ES-I3 (cell line): ENCODE measurements at regions not wholly inside any gene's neighbourhood (a gene's known extent, or its start where the extent isn't known, plus 50 kb on each side); places are given as distances from the start of the nearest gene placed in this dataset.

ENCODE experiments used
- H3K36me3 ChIP-seq: 2 replicates; pipeline ENCODE4 v1.6.1; 2013; ENCODE audit warnings: mild to moderate bottlenecking, low read length, control low read depth, moderate library complexity; ENCODE audit not compliant: insufficient read depth
- H3K4me1 ChIP-seq: 2 replicates; pipeline ENCODE4 v1.6.1; 2013; ENCODE audit warnings: mild to moderate bottlenecking, control low read depth, low read length; ENCODE audit not compliant: insufficient read depth
- H3K9ac ChIP-seq: 2 replicates; pipeline ENCODE4 v1.6.1; 2013; ENCODE audit warnings: low read depth, mild to moderate bottlenecking, low read length, moderate library complexity
- H3K9me3 ChIP-seq: 2 replicates; pipeline ENCODE4 v1.6.1; 2013; ENCODE audit warnings: mild to moderate bottlenecking, low read length, moderate library complexity; ENCODE audit not compliant: control insufficient read depth, insufficient read depth

DNA sequence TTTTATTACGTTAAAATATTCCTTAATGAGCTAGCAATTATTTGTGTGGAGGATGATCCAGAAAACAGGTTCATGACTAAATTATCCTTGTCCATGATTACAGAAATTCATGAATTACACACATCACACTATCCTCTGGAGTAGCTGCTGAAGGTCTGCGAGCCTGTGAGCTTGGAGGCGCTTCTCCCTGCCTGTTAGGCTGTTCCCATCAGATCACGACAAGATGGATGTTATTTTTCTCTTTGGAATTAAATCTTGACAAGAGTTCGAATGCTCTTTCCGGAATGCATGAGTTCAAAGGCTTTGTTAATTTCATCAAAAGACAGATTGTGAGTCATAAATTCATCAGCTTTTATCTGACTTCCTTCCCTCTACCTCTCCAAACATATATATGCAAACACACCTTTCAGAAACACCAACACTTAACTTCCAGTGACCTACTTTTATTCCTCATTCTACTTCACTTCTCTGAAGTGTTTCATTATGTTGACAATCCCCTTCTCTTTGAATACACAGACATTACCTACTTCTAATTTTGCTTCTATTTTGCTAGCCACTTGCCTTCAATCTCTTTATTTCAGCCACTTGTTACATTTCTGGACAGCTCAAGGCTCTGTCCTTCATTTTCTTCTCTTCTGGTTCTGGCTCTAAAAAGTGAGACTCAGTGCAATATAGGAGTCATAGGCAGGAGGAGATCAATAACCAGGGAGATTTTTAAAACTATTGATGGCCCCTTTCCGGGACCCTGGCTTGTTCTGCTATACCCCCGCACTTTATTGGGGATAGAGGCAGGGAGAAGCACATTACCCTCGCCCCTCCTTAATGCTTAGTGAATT is 274.6 kb downstream of the BTG1 start:
- H3K9me3 ChIP-seq = no peaks in the 10 kb centered on the region; the same call in 1 of the 2 replicates
- H3K9ac ChIP-seq = no peak overlapping the region
- H3K4me1 ChIP-seq = peaks cover 4% of the 10 kb centered on the region; the same call in 1 of the 2 replicates
- no peaks in the 10 kb centered on the region for H3K36me3 ChIP-seq

DNA sequence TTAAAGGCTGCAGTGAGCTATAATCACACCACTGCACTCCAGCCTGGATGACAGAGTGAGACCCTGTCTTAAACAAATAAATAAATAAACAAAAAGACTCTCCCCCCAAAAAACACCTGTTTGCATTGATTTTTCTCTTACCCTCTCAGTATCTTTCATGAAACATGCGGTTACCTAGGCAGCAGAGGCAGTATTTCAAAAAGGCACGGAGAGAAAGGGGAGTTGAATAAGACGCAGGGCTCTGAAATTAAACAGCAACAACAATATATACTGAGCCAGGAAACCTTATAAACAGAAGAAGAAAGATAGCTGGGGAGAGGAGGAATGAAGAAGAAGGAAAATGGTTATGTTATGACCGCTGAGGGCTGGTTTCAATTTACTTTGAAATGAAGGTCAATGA is 277.6 kb downstream of the BTG1 start:
- Histone ChIP-seq H3K9me3 (no peaks in the 10 kb centered on the region; the same call in 1 of the 2 replicates), H3K4me1 (peaks cover 4% of the 10 kb centered on the region; the same call in 1 of the 2 replicates), H3K36me3 (no peaks in the 10 kb centered on the region), H3K9ac (no peak overlapping the region)

DNA sequence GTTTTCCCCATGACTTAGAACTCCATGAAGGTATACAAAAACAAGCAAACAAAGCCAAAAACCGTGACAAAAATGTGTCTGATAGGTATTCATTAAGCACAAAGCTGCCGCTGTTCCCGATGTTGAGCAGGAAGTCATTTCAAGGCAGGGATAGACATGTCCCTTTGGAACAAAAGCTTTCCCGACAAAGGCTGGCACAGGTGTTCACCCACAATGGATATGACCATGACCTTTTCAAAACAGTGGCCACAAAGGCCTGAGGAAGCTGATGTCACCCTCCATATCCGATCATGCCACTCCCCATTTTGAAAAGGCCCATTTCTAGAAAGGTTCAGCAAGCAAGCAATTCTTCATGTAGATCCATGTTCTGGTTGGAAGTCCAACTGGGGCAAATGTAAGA is 279.1 kb downstream of the BTG1 start:
- no peak overlapping the region for H3K9ac ChIP-seq
- H3K36me3 ChIP-seq = no peaks in the 10 kb centered on the region
- H3K9me3 ChIP-seq = no peaks in the 10 kb centered on the region
- peaks cover 4% of the 10 kb centered on the region; the same call in 1 of the 2 replicates for H3K4me1 ChIP-seq

DNA sequence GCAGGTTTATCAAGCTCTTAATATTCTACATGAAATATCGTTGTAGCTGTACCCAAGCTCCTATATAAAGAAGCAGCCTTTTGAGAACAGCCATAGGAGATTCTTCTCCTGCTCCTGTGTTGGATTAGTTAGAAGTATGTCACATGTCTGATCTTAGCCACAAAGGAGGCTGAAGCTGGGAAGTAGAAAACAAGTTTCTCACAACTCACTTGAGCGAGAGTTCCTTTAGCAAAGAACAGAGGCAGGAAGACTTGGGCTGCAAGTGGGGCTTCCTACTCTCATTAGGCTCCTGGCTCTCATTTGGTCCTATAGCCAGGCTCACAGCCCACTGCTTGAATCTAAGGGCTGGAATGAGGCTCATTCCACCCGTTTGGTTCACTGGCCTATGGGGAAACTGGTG is 281.9 kb downstream of the BTG1 start:
- no peaks in the 10 kb centered on the region for H3K4me1 ChIP-seq
- H3K9ac ChIP-seq = no peak overlapping the region
- no peaks in the 10 kb centered on the region for H3K36me3 ChIP-seq
- no peaks in the 10 kb centered on the region for H3K9me3 ChIP-seq

DNA sequence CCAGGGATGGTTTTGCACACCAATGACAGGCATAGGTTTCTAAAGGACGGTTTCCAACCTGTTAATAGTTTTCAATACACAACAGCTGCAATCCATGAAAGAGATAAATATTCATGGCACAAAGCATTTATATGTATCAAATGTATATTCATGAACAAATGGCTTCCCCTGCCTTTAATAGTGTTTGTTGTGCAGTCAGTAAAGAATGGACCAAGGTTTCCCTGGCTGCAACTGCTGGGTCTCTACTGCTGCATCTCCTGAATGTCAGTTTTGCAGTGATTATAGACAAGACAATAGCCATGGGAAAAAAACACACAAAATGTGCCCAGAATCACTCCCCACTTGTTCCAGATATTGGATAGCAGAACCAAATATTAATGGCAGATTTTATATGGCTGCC is 284.1 kb downstream of the BTG1 start:
- Histone ChIP-seq H3K9ac (no peak overlapping the region), H3K4me1 (no peaks in the 10 kb centered on the region), H3K9me3 (no peaks in the 10 kb centered on the region), H3K36me3 (no peaks in the 10 kb centered on the region)

DNA sequence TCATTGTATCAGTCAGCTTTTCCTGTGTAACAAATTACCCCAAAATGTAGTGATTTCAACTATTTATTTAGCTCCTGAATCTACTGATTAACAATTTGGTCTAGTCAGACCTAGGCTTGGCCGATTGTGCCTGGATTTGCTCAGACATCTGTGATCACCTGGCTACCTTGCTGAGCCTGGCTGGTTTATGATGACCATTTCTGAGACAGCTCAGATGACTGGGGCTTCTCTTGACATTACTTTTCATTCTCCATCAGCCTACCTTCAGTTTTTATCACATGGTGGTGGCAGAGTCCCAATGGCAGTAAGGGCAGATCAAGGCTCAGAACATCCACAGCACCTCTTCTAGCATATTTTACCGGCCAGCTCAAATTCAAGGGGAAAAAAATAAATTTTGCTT is 286.3 kb downstream of the BTG1 start:
- H3K36me3 ChIP-seq = no peaks in the 10 kb centered on the region
- H3K4me1 ChIP-seq = no peaks in the 10 kb centered on the region
- no peaks in the 10 kb centered on the region for H3K9me3 ChIP-seq
- no peak overlapping the region for H3K9ac ChIP-seq

DNA sequence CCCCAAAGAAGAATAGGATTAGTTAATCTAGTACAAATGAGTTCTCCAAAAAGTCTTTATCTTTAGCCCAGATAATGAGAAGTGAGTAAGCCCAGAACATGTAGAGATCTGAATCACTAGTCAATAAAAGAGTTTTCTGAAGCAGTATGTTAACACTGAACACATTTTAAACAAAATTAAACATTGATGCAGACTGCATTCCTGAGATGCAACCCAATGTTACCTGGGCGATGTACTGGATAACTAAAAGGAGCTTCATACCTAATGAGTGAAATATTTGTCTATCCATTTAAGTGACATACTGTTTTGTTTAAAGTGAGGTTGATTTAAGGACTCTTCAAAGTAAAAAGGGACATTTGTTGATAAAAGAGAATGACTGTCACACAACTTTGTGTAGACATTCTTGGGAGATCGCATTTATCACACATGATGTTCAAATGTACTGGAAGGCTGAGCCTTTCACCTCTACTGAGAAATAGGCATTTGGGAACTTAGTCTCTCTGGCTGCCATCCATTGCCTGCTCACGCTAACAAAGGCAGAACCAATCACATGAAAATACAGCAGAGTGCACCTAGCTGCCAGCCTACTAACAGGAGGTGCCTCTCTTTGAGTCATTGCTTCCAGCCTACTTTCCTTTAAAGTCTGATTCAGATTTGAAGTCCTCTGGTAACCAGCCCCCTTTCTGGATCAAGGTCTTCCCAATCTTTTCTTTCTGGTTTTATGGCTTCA is 287.7 kb downstream of the BTG1 start:
- H3K9me3 ChIP-seq = no peaks in the 10 kb centered on the region
- no peaks in the 10 kb centered on the region for H3K36me3 ChIP-seq
- H3K4me1 ChIP-seq = no peaks in the 10 kb centered on the region
- H3K9ac ChIP-seq = no peak overlapping the region

DNA sequence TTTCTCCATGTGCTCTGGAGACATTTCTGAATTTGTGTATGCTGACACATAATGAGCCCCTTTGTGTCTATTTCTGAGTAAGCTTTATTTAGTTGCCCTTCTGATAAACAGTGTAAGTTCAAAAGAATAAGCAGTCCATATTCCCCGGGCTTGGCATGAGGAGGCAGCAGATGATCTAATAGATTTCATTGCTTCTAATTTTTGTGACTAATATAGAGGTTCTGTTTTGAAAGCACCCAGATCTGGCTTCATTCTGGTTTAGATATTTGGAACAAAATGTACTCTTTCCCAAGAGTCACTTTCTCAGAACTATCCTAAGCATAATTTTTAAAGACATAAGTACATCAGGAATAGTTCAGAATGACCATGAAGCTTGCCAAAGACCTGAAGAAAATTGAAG is 290.9 kb downstream of the BTG1 start:
- no peaks in the 10 kb centered on the region for H3K9me3 ChIP-seq
- no peaks in the 10 kb centered on the region for H3K36me3 ChIP-seq
- H3K4me1 ChIP-seq = no peaks in the 10 kb centered on the region
- no peak overlapping the region for H3K9ac ChIP-seq

DNA sequence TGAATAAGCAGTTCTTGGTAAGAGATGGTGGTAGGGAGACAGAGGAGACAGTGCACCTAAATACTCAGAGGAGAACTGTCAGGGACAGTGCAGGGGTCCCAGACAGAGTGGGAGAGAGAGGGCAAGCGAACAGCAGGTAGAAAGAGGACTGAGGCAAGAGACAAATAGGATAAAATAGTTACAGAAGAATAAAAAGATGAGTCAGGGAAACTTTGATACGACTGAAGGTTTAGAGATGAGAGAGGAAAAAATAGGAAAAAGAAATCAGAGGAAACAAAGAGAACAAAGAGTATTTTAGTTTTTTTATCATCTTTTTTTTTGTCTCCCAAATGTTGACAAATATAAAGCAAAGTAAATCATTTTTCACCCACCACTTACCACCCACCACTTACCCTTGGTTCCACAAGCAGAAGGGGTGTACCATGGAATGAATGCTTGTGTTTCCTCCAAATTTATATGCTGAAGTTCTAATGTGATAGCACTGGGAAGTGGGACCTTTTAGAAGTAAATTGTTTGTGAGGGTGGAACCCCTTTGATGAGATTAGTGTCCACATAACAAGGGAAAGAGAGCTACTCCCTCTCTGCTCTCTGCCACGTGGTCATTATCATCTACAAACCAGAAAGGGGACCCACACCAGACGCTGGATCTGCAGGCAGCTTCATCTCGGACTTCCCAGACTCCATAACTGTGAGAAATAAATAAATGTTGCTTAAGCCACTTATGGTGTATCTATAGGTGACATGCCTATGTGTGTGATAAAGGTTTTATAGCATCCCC is 292.1 kb downstream of the BTG1 start:
- Histone ChIP-seq H3K9me3 (no peaks in the 10 kb centered on the region), H3K4me1 (no peaks in the 10 kb centered on the region), H3K36me3 (no peaks in the 10 kb centered on the region), H3K9ac (no peak overlapping the region)

DNA sequence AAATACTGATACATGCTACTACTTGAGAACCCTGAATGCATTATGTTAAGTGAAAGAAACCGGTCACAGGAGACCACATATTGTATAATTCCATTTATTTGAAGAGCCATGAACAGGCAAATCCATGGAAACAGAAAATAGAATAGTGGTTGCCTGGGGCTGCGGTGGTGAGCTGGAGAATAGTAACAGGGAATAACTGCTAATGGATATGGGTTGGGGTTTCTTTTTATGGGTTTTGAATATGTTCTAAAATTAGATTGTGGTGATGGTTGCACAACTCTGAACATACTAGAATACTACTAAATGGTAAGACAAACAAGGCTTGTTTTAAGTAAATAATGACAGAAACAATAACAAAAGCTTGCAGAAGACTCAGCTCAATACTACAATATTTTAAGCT is 293.0 kb downstream of the BTG1 start:
- Histone ChIP-seq H3K4me1 (no peaks in the 10 kb centered on the region), H3K36me3 (no peaks in the 10 kb centered on the region), H3K9ac (no peak overlapping the region), H3K9me3 (no peaks in the 10 kb centered on the region)

DNA sequence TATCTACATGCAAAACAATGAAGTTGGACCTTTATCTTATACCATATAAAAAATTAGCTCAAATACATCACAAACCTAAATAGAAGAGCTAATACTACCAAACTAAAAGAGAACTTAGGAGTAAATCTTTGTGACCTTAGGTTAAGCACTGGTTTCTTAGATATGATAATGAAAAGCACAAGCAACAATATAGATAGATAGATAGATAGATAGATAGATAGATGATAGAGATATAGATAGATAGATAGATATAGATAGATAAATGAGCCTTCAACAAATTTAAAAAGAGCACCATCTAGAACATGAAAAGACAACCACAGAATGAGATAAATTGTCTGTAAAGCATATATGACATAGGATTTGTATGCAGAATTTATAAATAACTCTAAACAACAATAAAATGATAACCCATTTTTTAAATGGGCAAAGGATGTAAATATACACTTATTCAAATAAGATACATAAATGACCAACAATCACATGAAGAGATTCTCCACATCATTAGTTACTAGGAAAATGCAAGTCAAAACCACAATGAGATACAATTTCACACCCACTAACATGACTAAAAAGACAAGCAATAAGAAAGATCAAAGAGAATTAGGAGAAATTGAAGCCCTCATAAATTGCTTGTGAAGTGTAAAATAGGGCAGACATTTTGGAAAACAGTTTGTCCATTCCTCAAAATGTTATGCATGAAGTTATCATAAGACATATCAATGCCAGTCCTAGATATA is 293.7 kb downstream of the BTG1 start:
- Histone ChIP-seq H3K36me3 (no peaks in the 10 kb centered on the region), H3K9ac (no peak overlapping the region), H3K4me1 (no peaks in the 10 kb centered on the region), H3K9me3 (no peaks in the 10 kb centered on the region)

DNA sequence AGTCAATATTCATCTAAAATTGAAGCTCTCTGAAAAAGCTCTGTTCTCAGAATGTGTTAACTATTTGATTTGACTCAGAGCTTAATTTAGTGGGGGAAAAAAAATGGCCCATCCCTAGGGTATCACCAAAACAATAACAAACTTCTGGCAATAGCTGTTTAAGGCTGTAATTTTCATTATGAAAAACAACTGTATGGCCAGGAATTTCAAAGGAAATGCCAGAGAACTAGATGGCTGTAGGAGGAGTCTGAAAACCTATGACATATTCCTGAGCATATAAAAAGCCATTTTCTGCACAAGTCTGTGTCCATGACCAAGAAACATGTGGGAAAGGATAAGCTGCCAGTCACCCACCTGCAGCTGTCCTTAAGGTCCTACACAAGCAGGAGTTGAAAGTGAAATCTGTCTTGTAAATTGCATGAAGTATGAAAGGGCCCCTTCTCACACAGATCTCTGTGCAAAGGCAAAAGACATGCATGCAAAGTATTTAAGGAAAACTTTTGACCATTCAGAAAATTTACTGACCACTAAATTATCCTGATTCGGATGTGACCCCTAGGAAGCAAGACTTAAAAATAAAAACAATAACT is 299.1 kb downstream of the BTG1 start:
- no peaks in the 10 kb centered on the region for H3K4me1 ChIP-seq
- H3K9ac ChIP-seq = no peak overlapping the region
- H3K9me3 ChIP-seq = no peaks in the 10 kb centered on the region
- H3K36me3 ChIP-seq = no peaks in the 10 kb centered on the region

DNA sequence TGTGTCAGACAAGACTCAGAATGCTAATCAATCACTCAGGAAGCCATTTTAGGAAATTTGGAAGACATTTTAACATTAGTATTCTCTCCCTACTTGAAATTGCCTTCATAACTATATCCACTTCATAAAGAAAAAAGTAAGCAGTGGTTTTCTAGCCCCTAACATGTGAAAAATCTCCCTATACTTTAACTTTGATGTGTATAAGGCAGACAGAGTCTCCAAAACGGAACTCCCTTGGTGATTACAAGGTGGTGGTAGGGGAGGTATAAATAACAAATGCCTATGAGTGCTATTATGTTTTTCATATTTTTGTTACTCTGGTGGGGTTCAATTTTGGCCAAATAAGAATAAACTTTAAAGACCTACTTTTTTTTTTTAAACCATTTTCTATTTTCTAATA is 300.3 kb downstream of the BTG1 start:
- Histone ChIP-seq H3K9ac (no peak overlapping the region), H3K9me3 (no peaks in the 10 kb centered on the region), H3K36me3 (no peaks in the 10 kb centered on the region)

DNA sequence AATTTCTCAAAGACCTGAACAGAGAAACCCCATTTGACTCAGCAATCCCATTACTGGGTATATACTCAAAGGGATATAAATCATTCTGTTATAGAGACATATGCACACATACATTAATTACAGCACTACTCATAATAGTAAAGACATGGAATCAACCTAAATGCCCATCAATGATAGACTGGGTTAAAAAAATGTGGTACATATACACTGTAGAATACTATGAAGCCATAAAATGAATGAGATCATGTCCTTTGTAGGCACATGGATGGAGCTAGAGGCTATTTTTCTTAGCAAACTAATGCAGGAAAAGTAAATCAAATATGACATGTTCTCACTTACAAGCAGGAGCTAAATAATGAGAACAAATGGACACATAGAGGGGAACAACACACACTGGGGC is 303.8 kb downstream of the BTG1 start:
- Histone ChIP-seq H3K9me3 (no peaks in the 10 kb centered on the region), H3K4me1 (no peaks in the 10 kb centered on the region), H3K36me3 (no peaks in the 10 kb centered on the region), H3K9ac (no peak overlapping the region)

More for the DNA sequence above, 300.3 kb downstream of the BTG1 start:
- H3K4me1 ChIP-seq = no peaks in the 10 kb centered on the region
